GM12878 (cell line): ENCODE measurements at regions not wholly inside any gene's neighbourhood (a gene's known extent, or its start where the extent isn't known, plus 50 kb on each side); places are given as distances from the start of the nearest gene placed in this dataset.

Experiments used
- ATAC-seq: fragments of 200-7000 bp; cut with Tn5 transposase; 3 replicates; pipeline ENCODE4 v1.9.1; 2020; ENCODE audit warnings: mild to moderate bottlenecking, moderate library complexity
- BruUV-seq: library from RNA; stranded (reverse); fragments of 400-500 nt; replicated peaks from 2 replicates; lab custom pipeline; 2021; lab: Mats Ljungman, UMichigan
- CTCF ChIA-PET: fragments of 300-600 bp; sonication (Branson Sonifier 250); formaldehyde crosslinking; extraction: SDS; loops from one replicate; lab custom pipeline; 2021; ENCODE audit warnings: inconsistent platforms; lab: Yijun Ruan, JAX
- POLR2A ChIA-PET: fragments of 350-600 bp; formaldehyde crosslinking; extraction: SDS; loops from one replicate; lab custom pipeline; 2021; ENCODE audit warnings: inconsistent platforms; lab: Charles Lee
- RAD21 ChIA-PET: fragments of 300-600 bp; sonication (Branson Sonifier 250); formaldehyde crosslinking; loops from one replicate; lab custom pipeline; 2023; ENCODE audit warnings: antibody characterized with exemption; ENCODE audit not compliant: unreplicated experiment; lab: Charles Lee
- SMC1A ChIA-PET: fragments of 300-600 bp; sonication (Branson Sonifier 250); formaldehyde crosslinking; loops from one replicate; lab custom pipeline; 2023; ENCODE audit not compliant: unreplicated experiment, uncharacterized antibody; lab: Charles Lee
- DNase-seq: peaks from one replicate; pipeline ENCODE4 v3.0.0-alpha.2; 2011; ENCODE audit warnings: low read depth, low spot score
- FAIRE-seq: peaks from 3 replicates; lab custom pipeline; 2011; peaks lifted over from hg19 to GRCh38; lab: Jason Lieb, UNC
- H2AFZ ChIP-seq: 2 replicates; pipeline ENCODE4 v1.6.0; 2011; ENCODE audit warnings: low read depth, low read length, control low read depth; ENCODE audit not compliant: control insufficient read depth
- H3K27ac ChIP-seq: 2 replicates; pipeline ENCODE4 v1.5.1; 2011; ENCODE audit warnings: control low read depth; ENCODE audit not compliant: control insufficient read depth, insufficient read depth
- H3K27me3 ChIP-seq, 2 experiments: replicated peaks in 1 of 2; 2 replicates each; pipeline versions ENCODE4 v1.6.0 to v1.6.1; 2011; ENCODE audit warnings: low read length in 1 of 2; ENCODE audit not compliant: control insufficient read depth in 2 of 2, insufficient read depth in 2 of 2
- H3K36me3 ChIP-seq, 2 experiments: 2 replicates each; pipeline ENCODE4 v1.5.1; 2011; ENCODE audit warnings: low read length in 1 of 2; ENCODE audit not compliant: control insufficient read depth in 2 of 2, insufficient read depth in 2 of 2
- H3K4me1 ChIP-seq: 2 replicates; pipeline ENCODE4 v1.6.1; 2011; ENCODE audit warnings: mild to moderate bottlenecking, low read length, moderate library complexity, mixed read lengths; ENCODE audit not compliant: control insufficient read depth, insufficient read depth
- H3K4me2 ChIP-seq: 2 replicates; pipeline ENCODE4 v1.6.0; 2011; ENCODE audit warnings: control low read depth; ENCODE audit not compliant: control insufficient read depth, insufficient read depth
- H3K4me3 ChIP-seq: fragments of 200-600 bp; sonication (generic); 2 replicates; pipeline ENCODE4 v1.5.1; 2016
- H3K79me2 ChIP-seq: 2 replicates; pipeline ENCODE4 v1.6.0; 2011; ENCODE audit warnings: low read length; ENCODE audit not compliant: control insufficient read depth, insufficient read depth
- H3K9ac ChIP-seq: 2 replicates; pipeline ENCODE4 v1.8.0; 2011; ENCODE audit warnings: low read length, control low read depth, mixed read lengths; ENCODE audit not compliant: control insufficient read depth, insufficient read depth
- H3K9me3 ChIP-seq: replicated peaks from 3 replicates; pipeline ENCODE4 v1.5.1; 2011; ENCODE audit warnings: mild to moderate bottlenecking, low read length; ENCODE audit not compliant: control insufficient read depth, insufficient read depth
- H4K20me1 ChIP-seq: 2 replicates; pipeline ENCODE4 v1.6.0; 2011; ENCODE audit not compliant: control insufficient read depth, insufficient read depth
- CBFB ChIP-seq: IDR thresholded peaks from 2 replicates; pipeline ENCODE4 v1.6.1; 2016; ENCODE audit warnings: antibody characterized with exemption, low read depth
- FOS ChIP-seq: IDR thresholded peaks from 3 replicates; pipeline ENCODE4 v1.6.1; 2011; ENCODE audit warnings: borderline replicate concordance; ENCODE audit not compliant: insufficient read length; ENCODE audit errors: extremely low read depth
- KAT2A ChIP-seq: conservative IDR thresholded peaks from 2 replicates; pipeline ENCODE4 v1.6.1; 2011; ENCODE audit warnings: low read depth, low read length; ENCODE audit not compliant: control insufficient read depth
- MEF2B ChIP-seq: fragments of 450-650 bp; IDR thresholded peaks from 2 replicates; pipeline ENCODE4 v1.6.1; 2018; ENCODE audit warnings: mild to moderate bottlenecking, moderate library complexity; ENCODE audit not compliant: partially characterized antibody, poor library complexity, severe bottlenecking
- PML ChIP-seq: IDR thresholded peaks from 2 replicates; pipeline ENCODE4 v1.6.1; 2012; ENCODE audit warnings: low read length, inconsistent platforms
- REST ChIP-seq: IDR thresholded peaks from 2 replicates; pipeline ENCODE4 v1.6.1; 2012; ENCODE audit warnings: mild to moderate bottlenecking, low read depth, low read length
- ZBTB40 ChIP-seq: fragments of 450-650 bp; IDR thresholded peaks from 2 replicates; pipeline ENCODE4 v1.6.1; 2016; ENCODE audit warnings: mild to moderate bottlenecking, moderate library complexity, borderline replicate concordance
- WGBS: methylation state at CpG from one replicate; pipeline ENCODE4 v1.1.6; 2016; ENCODE audit warnings: low lambda C conversion rate; ENCODE audit not compliant: insufficient replicate concordance, insufficient coverage; ENCODE audit errors: missing lambda C conversion rate; 5-methylcytosine and 5-hydroxymethylcytosine counted together
- in situ Hi-C: fragments of 300-500 bp; cut with MboI; formaldehyde crosslinking; loops from 9 replicates; pipeline ENCODE4 v1.14.3; 2018; ENCODE audit warnings: mixed read lengths
- intact Hi-C: fragments of 100-400 bp; cut with micrococcal nuclease; formaldehyde crosslinking; loops from one replicate; pipeline ENCODE4 v1.14.2; 2022; ENCODE audit not compliant: unreplicated experiment

- TF ChIP-seq REST (no peak), ZBTB40 (no peak)
Observed at GRCh38 chr21:26412885-26413284, 160.2 kb downstream of the CYYR1 start (continued).

- no peak for ATAC-seq
- Histone ChIP-seq H4K20me1 (no peaks in the 10 kb centered on the region), H3K27me3 (no peaks in the 10 kb centered on the region), H3K27ac (no peak overlapping the region), H3K4me3 (no peak overlapping the region), H3K9ac (no peak overlapping the region), H2AFZ (no peak overlapping the region), H3K36me3 (no peaks in the 10 kb centered on the region), H3K4me2 (no peak overlapping the region), H3K9me3 (no peaks in the 10 kb centered on the region; the same call in 2 of the 3 replicates), H3K4me1 (no peaks in the 10 kb centered on the region), H3K79me2 (no peaks in the 10 kb centered on the region)
- FAIRE-seq, result no peak
- ChIA-PET SMC1A (interaction anchor here (1.1 kb wide), 1 partner anchor 48 kb away, joined by 3 read pairs; no protein-coding TSS in a partner anchor), CTCF (no interaction called here), POLR2A (no interaction called here), RAD21 (no interaction called here)
- no peak for DNase-seq
- intact Hi-C loops, result no loop called here
- no peak for TF ChIP-seq PML
- no peak for TF ChIP-seq MEF2B
- TF ChIP-seq FOS, result no peak
- no peak for TF ChIP-seq CBFB
- TF ChIP-seq KAT2A, result no peak
- BruUV-seq, result no TSS peak
- WGBS, result 27% methylated on average over 4 of the region's 4 CpGs
- in situ Hi-C loops, result no loop called here
Observed at GRCh38 chr21:26409735-26410134, 163.4 kb downstream of the CYYR1 start.
